ENCODE measurements at regions not wholly inside any gene's neighbourhood (a gene's known extent, or its start where the extent isn't known, plus 50 kb on each side); places are given as distances from the start of the nearest gene placed in this dataset.

DNA sequence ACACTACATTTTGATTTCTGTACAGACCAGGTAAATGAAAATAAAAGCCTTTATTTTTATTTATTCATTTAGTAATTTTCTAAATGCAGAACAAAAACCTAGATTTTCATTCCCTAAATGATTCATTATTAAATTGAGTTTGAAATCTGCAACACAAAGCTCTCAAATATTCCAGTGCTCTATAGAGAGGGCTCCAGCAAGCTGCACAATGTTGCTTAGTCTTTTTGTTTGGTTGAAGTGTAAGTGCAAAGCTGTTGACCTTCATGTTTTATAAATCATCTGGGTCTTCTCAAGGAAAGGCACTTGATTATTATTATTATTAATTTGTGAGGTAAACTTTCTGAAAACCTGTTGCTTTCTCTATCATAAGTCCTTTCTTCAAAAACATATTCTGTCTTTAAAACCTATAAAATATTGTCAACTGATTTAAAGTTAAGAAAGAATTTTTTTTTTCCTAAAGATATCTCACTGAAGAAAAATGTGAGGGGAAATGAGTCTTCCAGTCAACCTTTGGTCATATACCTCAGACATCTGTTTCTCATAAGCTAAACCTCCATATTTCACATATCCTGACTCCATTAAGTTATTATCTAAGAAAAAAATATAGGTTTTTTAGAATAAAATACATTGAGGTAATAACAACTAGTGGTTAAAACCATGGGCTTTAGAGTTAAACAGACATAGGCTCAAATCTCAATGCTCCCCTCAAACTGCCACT, 100.7 kb downstream of the ZIC4 start:
- no peaks in the 10 kb centered on the region; the same call in 1 of the 2 replicates for H3K9me2 ChIP-seq (ENCODE audit: insufficient read depth)
- no TSS peak for BruUV-seq (replicated peaks)

More for the DNA sequence above, 100.7 kb downstream of the ZIC4 start:
- Histone ChIP-seq H3K9ac (ENCODE audit: low read length) (no peak overlapping the region), H3K4me2 (ENCODE audit: low read length) (no peak overlapping the region), H3K27me3 (ENCODE audit: insufficient read depth, low read length) (no peaks in the 10 kb centered on the region), H3K4me3 (replicated peaks in 1 of 2; ENCODE audit: low read depth in 1 of 2, low read length in 2 of 2) (no peak overlapping the region), H3K4me1 (ENCODE audit: control insufficient read depth in 1 of 2, insufficient read depth in 2 of 2, low read length in 2 of 2) (no peaks in the 10 kb centered on the region), H2AFZ (ENCODE audit: low read depth, low read length, poor library complexity, severe bottlenecking) (no peak overlapping the region), H4K20me1 (ENCODE audit: insufficient read depth) (no peaks in the 10 kb centered on the region), H3K79me2 (ENCODE audit: insufficient read depth, low read length) (no peaks in the 10 kb centered on the region), H3K27ac (ENCODE audit: low read depth, low read length) (no peak overlapping the region), H3K36me3 (ENCODE audit: control insufficient read depth in 1 of 2, insufficient read depth in 2 of 2, low read length in 2 of 2) (no peaks in the 10 kb centered on the region), H3K9me3 (ENCODE audit: control insufficient read depth in 1 of 2, insufficient read depth in 1 of 2, low read depth in 1 of 2, low read length in 2 of 2) (no peaks in the 10 kb centered on the region)
- RAD21 ChIA-PET (ENCODE audit: low non-redundant PET in 1 of 2, low total read pairs in 2 of 2, uncharacterized antibody in 2 of 2, unreplicated experiment in 2 of 2), result no interaction called here
- ATAC-seq (no peak), DNase-seq (ENCODE audit: low read depth, low spot score) (no peak)
- POLR2A ChIA-PET, result no interaction called here
- intact Hi-C loops (cut with micrococcal nuclease), result no loop called here
- CTCF ChIA-PET, result no interaction called here
- no peak for TF ChIP-seq ELF1 (IDR thresholded peaks at IDR 0.05; ENCODE audit: borderline replicate concordance, low read depth)
- no peak for TF ChIP-seq EGR1 (IDR thresholded peaks at IDR 0.05; ENCODE audit: low read depth)
- TF ChIP-seq, protein P1, sequence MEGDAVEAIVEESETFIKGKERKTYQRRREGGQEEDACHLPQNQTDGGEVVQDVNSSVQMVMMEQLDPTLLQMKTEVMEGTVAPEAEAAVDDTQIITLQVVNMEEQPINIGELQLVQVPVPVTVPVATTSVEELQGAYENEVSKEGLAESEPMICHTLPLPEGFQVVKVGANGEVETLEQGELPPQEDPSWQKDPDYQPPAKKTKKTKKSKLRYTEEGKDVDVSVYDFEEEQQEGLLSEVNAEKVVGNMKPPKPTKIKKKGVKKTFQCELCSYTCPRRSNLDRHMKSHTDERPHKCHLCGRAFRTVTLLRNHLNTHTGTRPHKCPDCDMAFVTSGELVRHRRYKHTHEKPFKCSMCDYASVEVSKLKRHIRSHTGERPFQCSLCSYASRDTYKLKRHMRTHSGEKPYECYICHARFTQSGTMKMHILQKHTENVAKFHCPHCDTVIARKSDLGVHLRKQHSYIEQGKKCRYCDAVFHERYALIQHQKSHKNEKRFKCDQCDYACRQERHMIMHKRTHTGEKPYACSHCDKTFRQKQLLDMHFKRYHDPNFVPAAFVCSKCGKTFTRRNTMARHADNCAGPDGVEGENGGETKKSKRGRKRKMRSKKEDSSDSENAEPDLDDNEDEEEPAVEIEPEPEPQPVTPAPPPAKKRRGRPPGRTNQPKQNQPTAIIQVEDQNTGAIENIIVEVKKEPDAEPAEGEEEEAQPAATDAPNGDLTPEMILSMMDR (IDR thresholded peaks at IDR 0.05 in 2 of 3, conservative IDR thresholded peaks at IDR 0.05 in 1 of 3; ENCODE audit: borderline replicate concordance in 1 of 3, insufficient read depth in 1 of 3, low read depth in 2 of 3, low read length in 2 of 3), result no peak
- TF ChIP-seq, protein P2, sequence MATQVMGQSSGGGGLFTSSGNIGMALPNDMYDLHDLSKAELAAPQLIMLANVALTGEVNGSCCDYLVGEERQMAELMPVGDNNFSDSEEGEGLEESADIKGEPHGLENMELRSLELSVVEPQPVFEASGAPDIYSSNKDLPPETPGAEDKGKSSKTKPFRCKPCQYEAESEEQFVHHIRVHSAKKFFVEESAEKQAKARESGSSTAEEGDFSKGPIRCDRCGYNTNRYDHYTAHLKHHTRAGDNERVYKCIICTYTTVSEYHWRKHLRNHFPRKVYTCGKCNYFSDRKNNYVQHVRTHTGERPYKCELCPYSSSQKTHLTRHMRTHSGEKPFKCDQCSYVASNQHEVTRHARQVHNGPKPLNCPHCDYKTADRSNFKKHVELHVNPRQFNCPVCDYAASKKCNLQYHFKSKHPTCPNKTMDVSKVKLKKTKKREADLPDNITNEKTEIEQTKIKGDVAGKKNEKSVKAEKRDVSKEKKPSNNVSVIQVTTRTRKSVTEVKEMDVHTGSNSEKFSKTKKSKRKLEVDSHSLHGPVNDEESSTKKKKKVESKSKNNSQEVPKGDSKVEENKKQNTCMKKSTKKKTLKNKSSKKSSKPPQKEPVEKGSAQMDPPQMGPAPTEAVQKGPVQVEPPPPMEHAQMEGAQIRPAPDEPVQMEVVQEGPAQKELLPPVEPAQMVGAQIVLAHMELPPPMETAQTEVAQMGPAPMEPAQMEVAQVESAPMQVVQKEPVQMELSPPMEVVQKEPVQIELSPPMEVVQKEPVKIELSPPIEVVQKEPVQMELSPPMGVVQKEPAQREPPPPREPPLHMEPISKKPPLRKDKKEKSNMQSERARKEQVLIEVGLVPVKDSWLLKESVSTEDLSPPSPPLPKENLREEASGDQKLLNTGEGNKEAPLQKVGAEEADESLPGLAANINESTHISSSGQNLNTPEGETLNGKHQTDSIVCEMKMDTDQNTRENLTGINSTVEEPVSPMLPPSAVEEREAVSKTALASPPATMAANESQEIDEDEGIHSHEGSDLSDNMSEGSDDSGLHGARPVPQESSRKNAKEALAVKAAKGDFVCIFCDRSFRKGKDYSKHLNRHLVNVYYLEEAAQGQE (IDR thresholded peaks at IDR 0.05; ENCODE audit: low read depth), result no peak
- no peak for TF ChIP-seq EZH2phosphoT487 (IDR thresholded peaks at IDR 0.05; ENCODE audit: borderline replicate concordance)
- no peak for TF ChIP-seq SP1 (IDR thresholded peaks at IDR 0.05; ENCODE audit: low read depth)
- no peak for TF ChIP-seq SRF (IDR thresholded peaks at IDR 0.05; ENCODE audit: low read depth)
- no peak for TF ChIP-seq FOSL1 (IDR thresholded peaks at IDR 0.05; ENCODE audit: low read depth)
